GM12875 (cell line): ENCODE measurements at regions not wholly inside any gene's neighbourhood (a gene's known extent, or its start where the extent isn't known, plus 50 kb on each side); places are given as distances from the start of the nearest gene placed in this dataset.

Source experiments
- H3K4me3 ChIP-seq: one replicate; pipeline ENCODE4 v1.5.1; 2011; ENCODE audit warnings: low read depth, low read length, control low read depth
- CTCF ChIP-seq: IDR thresholded peaks from 2 replicates; pipeline ENCODE4 v1.5.1; 2011; ENCODE audit warnings: low read depth, mild to moderate bottlenecking, control low read depth, inconsistent platforms, low read length, moderate library complexity, borderline replicate concordance; ENCODE audit not compliant: insufficient read depth

DNA sequence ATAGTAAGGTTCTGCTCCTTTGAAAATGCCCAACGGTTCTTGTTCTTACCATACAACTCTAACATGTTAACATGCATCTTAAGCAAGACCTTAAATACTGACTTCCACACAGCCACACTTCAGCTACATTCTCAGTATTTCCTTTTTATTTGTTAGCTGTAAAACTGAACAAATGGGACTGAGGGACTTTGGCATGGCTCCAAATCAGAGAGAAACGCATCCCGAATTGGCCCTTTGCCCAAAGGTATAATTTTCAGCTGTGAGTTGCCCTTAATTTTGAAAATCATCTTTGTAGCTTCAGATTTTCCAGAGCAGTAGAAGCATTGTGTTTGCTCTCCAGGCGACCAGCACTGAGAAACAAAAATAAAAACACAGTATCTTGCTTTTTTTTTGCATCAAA lies 56.4 kb downstream of the NEUROD6 start:
- no peak overlapping the region for H3K4me3 ChIP-seq
- no peak for TF ChIP-seq CTCF

- TF ChIP-seq CTCF: no peak
- H3K4me3 ChIP-seq: no peak overlapping the region
Observed at GRCh38 chr7:31271641-31272405, 68.7 kb downstream of the NEUROD6 start.

- H3K4me3 ChIP-seq: no peak overlapping the region
- no peak for TF ChIP-seq CTCF
Observed at GRCh38 chr7:31267486-31267885, 73.0 kb downstream of the NEUROD6 start.

GRCh38 chr7:31263338-31263737 lies 77.2 kb downstream of the NEUROD6 start:
- TF ChIP-seq CTCF: no peak
- no peak overlapping the region for H3K4me3 ChIP-seq

- no peak for TF ChIP-seq CTCF
- no peak overlapping the region for H3K4me3 ChIP-seq
Observed at GRCh38 chr7:31261341-31261740, 79.2 kb downstream of the NEUROD6 start.

DNA sequence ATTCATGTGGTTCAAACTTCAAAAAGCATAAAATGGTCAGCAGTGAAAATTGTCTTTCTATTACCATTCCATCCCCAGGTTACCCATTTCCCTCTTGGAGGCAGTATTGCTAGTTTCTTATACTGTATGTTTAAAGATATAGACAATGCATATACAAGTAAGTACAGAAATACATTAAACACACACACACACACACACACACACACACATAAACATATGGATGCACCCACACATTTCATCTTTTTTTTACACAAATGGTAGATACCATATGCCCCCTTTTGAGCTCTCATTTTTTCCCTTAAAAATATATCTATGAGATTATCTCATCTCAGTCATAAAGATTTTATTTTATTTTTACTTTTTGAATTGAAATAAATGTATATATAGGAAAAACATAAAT lies 79.7 kb downstream of the NEUROD6 start:
- TF ChIP-seq CTCF: no peak
- no peak overlapping the region for H3K4me3 ChIP-seq

GRCh38 chr7:31258391-31258790 lies 82.1 kb downstream of the NEUROD6 start:
- no peak overlapping the region for H3K4me3 ChIP-seq
- no peak for TF ChIP-seq CTCF
